B cell (primary cell): ENCODE measurements at regions not wholly inside any gene's neighbourhood (a gene's known extent, or its start where the extent isn't known, plus 50 kb on each side); places are given as distances from the start of the nearest gene placed in this dataset.

Experiments
- ATAC-seq: fragments of 200-7000 bp; cut with Tn5 transposase; one replicate; pipeline ENCODE4 v1.10.0; 2021; ENCODE audit warnings: low read depth, mild to moderate bottlenecking, moderate number of reproducible peaks, moderate library complexity
- CTCF ChIA-PET: fragments of 350-600 bp; sonication (Branson Sonifier 250); formaldehyde crosslinking; loops from one replicate; lab custom pipeline; 2021; ENCODE audit warnings: antibody characterized with exemption, inconsistent platforms; lab: Charles Lee
- POLR2A ChIA-PET: fragments of 350-600 bp; sonication (Branson Sonifier 250); formaldehyde crosslinking; loops from one replicate; lab custom pipeline; 2021; ENCODE audit warnings: antibody characterized with exemption; lab: Charles Lee
- DNase-seq: peaks from one replicate; pipeline ENCODE4 v3.0.0; 2013
- H2AFZ ChIP-seq: 2 replicates; pipeline ENCODE4 v1.6.1; 2012; ENCODE audit warnings: mild to moderate bottlenecking, low read depth, low read length; ENCODE audit not compliant: insufficient read depth, poor library complexity, severe bottlenecking
- H3K27ac ChIP-seq, 2 donors: 1 replicate in 1 of 2; 2 replicates in 1 of 2; pipeline ENCODE4 v1.5.1; 2012 to 2013; ENCODE audit warnings: low read length in 2 of 2, mild to moderate bottlenecking in 2 of 2, moderate library complexity in 1 of 2
- H3K27me3 ChIP-seq, 4 experiments: fragments of 200-600 bp in 1 of 4; sonication (generic) in 1 of 4; replicated peaks in 1 of 4; 1 replicate in 2 of 4; 2 replicates in 2 of 4; pipeline versions ENCODE4 v1.6.1 to v1.7.0; 2013 to 2016; ENCODE audit warnings: low read length in 3 of 4, mild to moderate bottlenecking in 2 of 4, mixed read lengths in 1 of 4, moderate library complexity in 1 of 4; ENCODE audit not compliant: insufficient read depth in 4 of 4, control insufficient read depth in 3 of 4; ENCODE audit errors: control extremely low read depth in 1 of 4
- H3K36me3 ChIP-seq, 2 experiments: replicated peaks in 1 of 2; 1 replicate in 1 of 2; 2 replicates in 1 of 2; pipeline versions ENCODE4 v1.6.1 to v1.7.1; 2013; ENCODE audit warnings: low read length in 1 of 2; ENCODE audit not compliant: insufficient read depth in 2 of 2, control insufficient read depth in 1 of 2; ENCODE audit errors: control extremely low read depth in 1 of 2, extremely low read depth in 1 of 2
- H3K4me1 ChIP-seq, 2 donors: fragments of 200-600 bp in 1 of 2; sonication (generic) in 1 of 2; 1 replicate in 1 of 2; 2 replicates in 1 of 2; pipeline versions ENCODE4 v1.5.1 to v1.6.1; 2013 to 2017; ENCODE audit warnings: low read length in 2 of 2; ENCODE audit not compliant: control insufficient read depth in 2 of 2, insufficient read depth in 2 of 2
- H3K4me2 ChIP-seq: replicated peaks from 2 replicates; pipeline ENCODE3; 2012; ENCODE audit warnings: mild to moderate bottlenecking, low read depth, low read length; ENCODE audit not compliant: poor library complexity, severe bottlenecking
- H3K4me3 ChIP-seq, 5 experiments: fragments of 200-600 bp in 1 of 5; sonication (generic) in 1 of 5; 1 replicate in 3 of 5; 2 replicates in 2 of 5; pipeline versions ENCODE4 v1.5.1 to v1.7.0; 2011 to 2016; ENCODE audit warnings: low read length in 4 of 5, mild to moderate bottlenecking in 4 of 5, low read depth in 2 of 5, control low read depth in 1 of 5, moderate library complexity in 1 of 5; ENCODE audit not compliant: insufficient read depth in 1 of 5; ENCODE audit errors: control extremely low read depth in 1 of 5, extremely low read depth in 1 of 5
- H3K79me2 ChIP-seq: fragments of 200-600 bp; sonication (generic); one replicate; pipeline ENCODE4 v1.6.0; 2016; ENCODE audit warnings: low read length; ENCODE audit not compliant: control insufficient read depth, insufficient read depth
- H3K9ac ChIP-seq: fragments of 200-600 bp; sonication (generic); 2 replicates; pipeline ENCODE4 v1.6.1; 2017; ENCODE audit warnings: mild to moderate bottlenecking, low read length, moderate library complexity
- H3K9me3 ChIP-seq, 3 donors: one replicate each; pipeline versions ENCODE4 v1.6.1 to v1.7.1; 2013; ENCODE audit warnings: low read length in 2 of 3; ENCODE audit not compliant: control insufficient read depth in 2 of 3, insufficient read depth in 1 of 3; ENCODE audit errors: control extremely low read depth in 1 of 3
- H4K20me1 ChIP-seq: 2 replicates; pipeline ENCODE4 v1.6.0; 2012; ENCODE audit warnings: mild to moderate bottlenecking, low read length; ENCODE audit not compliant: insufficient read depth, control insufficient read depth, poor library complexity, severe bottlenecking
- H3K27ac Mint-ChIP-seq: one replicate; pipeline ENCODE4 v1.8.0; 2021; ENCODE audit warnings: mixed read lengths
- H3K27me3 Mint-ChIP-seq: one replicate; pipeline ENCODE4 v1.8.0; 2021; ENCODE audit warnings: mixed read lengths
- H3K4me1 Mint-ChIP-seq: one replicate; pipeline ENCODE4 v1.8.0; 2021; ENCODE audit warnings: mixed read lengths
- H3K4me3 Mint-ChIP-seq: one replicate; pipeline ENCODE4 v1.8.0; 2021; ENCODE audit warnings: mixed read lengths
- H3K9me3 Mint-ChIP-seq: one replicate; pipeline ENCODE4 v1.8.0; 2022; ENCODE audit warnings: mixed read lengths; ENCODE audit not compliant: insufficient read depth
- EZH2 ChIP-seq: IDR thresholded peaks from 2 replicates; pipeline ENCODE4 v1.6.1; 2012; ENCODE audit warnings: borderline replicate concordance, low read depth, mild to moderate bottlenecking, moderate library complexity, low read length; ENCODE audit not compliant: insufficient read depth, poor library complexity, severe bottlenecking
- WGBS: methylation state at CpG from one replicate; pipeline ENCODE4 v1.1.5; 2013; ENCODE audit warnings: missing lambda C conversion rate; ENCODE audit not compliant: insufficient coverage; 5-methylcytosine and 5-hydroxymethylcytosine counted together
- intact Hi-C: fragments of 100-400 bp; cut with micrococcal nuclease; formaldehyde crosslinking; loops from one replicate; pipeline ENCODE4 v1.10.0; 2022
- TF ChIP-seq, protein P1 (sequence below): fragments of 200-600 bp; IDR thresholded peaks from one replicate; pipeline ENCODE4 v1.8.0; 2022; ENCODE audit warnings: antibody characterized with exemption, mild to moderate bottlenecking

DNA sequence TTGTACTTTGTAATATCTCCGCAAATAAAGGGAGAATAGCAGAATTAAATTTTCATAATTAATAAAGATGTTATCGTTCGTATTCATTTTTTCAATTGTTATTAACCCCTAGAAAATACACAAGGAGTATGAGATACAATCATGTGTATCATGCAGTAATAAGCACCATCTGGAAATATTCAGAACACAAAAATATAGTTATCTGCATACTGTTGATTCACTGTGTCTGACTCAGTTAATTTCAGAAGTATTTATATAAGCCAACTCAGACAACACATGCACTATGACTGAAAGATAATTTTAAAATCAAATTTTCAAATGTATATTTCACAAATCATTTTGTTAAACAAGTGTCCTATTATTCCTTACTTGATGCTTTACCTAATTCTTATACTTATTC lies 1954.8 kb downstream of the ARAP2 start:
- H3K9ac ChIP-seq = no peak overlapping the region
- H3K27me3 ChIP-seq = no peaks in the 10 kb centered on the region
- CTCF ChIA-PET = no interaction called here
- H3K4me2 ChIP-seq = no peak overlapping the region
- H3K4me3 ChIP-seq = no peak overlapping the region
- peaks cover 3% of the 10 kb centered on the region for H3K9me3 Mint-ChIP-seq
- no peaks in the 10 kb centered on the region for H3K36me3 ChIP-seq
- no peak overlapping the region for H3K27ac Mint-ChIP-seq
- intact Hi-C loops = no loop called here
- DNase-seq = no peak
- no peaks in the 10 kb centered on the region for H3K9me3 ChIP-seq
- TF ChIP-seq, protein P1, sequence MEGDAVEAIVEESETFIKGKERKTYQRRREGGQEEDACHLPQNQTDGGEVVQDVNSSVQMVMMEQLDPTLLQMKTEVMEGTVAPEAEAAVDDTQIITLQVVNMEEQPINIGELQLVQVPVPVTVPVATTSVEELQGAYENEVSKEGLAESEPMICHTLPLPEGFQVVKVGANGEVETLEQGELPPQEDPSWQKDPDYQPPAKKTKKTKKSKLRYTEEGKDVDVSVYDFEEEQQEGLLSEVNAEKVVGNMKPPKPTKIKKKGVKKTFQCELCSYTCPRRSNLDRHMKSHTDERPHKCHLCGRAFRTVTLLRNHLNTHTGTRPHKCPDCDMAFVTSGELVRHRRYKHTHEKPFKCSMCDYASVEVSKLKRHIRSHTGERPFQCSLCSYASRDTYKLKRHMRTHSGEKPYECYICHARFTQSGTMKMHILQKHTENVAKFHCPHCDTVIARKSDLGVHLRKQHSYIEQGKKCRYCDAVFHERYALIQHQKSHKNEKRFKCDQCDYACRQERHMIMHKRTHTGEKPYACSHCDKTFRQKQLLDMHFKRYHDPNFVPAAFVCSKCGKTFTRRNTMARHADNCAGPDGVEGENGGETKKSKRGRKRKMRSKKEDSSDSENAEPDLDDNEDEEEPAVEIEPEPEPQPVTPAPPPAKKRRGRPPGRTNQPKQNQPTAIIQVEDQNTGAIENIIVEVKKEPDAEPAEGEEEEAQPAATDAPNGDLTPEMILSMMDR = no peak
- TF ChIP-seq EZH2 = no peak
- ATAC-seq = no peak
- no peaks in the 10 kb centered on the region for H3K4me1 ChIP-seq
- POLR2A ChIA-PET = no interaction called here
- H4K20me1 ChIP-seq = no peaks in the 10 kb centered on the region
- H3K79me2 ChIP-seq = no peaks in the 10 kb centered on the region
- no peaks in the 10 kb centered on the region for H3K27me3 Mint-ChIP-seq
- no peak overlapping the region for H3K27ac ChIP-seq
- H3K4me3 Mint-ChIP-seq = no peak overlapping the region
- no peak overlapping the region for H2AFZ ChIP-seq
- no peaks in the 10 kb centered on the region for H3K4me1 Mint-ChIP-seq
- no CpG with 5 or more reads among the region's 3 CpGs for WGBS

DNA sequence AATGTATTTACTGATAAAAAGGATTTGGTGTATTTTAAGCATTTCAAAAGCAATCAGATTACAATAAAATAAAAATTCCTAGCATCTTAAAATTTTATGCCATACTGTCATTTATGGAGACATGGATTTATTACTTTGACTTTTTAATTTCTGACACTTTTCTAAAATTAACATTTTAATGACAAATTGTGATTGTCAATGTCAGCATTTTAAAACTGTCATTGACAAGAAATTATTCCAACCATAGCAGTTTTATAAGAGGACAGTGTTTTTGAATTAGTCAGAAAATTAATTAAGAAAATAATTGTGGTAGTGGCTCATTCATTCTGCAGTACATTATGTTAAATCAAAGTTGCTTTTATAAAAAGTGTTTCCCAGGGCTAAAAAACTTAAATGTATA lies 1954.4 kb downstream of the ARAP2 start:
- H3K4me1 Mint-ChIP-seq = no peaks in the 10 kb centered on the region
- no peaks in the 10 kb centered on the region for H3K27me3 Mint-ChIP-seq
- Histone ChIP-seq H2AFZ (no peak overlapping the region), H3K27me3 (no peaks in the 10 kb centered on the region), H3K36me3 (no peaks in the 10 kb centered on the region), H3K4me2 (no peak overlapping the region), H3K27ac (no peak overlapping the region), H3K9me3 (no peaks in the 10 kb centered on the region), H3K4me3 (no peak overlapping the region), H3K9ac (no peak overlapping the region), H3K79me2 (no peaks in the 10 kb centered on the region), H3K4me1 (no peaks in the 10 kb centered on the region), H4K20me1 (no peaks in the 10 kb centered on the region)
- DNase-seq = no peak
- intact Hi-C loops = no loop called here
- no peak for TF ChIP-seq EZH2
- TF ChIP-seq, protein P1 = no peak
- CTCF ChIA-PET = no interaction called here
- H3K4me3 Mint-ChIP-seq = no peak overlapping the region
- H3K9me3 Mint-ChIP-seq = peaks cover 3% of the 10 kb centered on the region
- H3K27ac Mint-ChIP-seq = no peak overlapping the region
- POLR2A ChIA-PET = no interaction called here
- ATAC-seq = no peak
